Astrocyte of the spinal cord (primary cell): ENCODE measurements at regions not wholly inside any gene's neighbourhood (a gene's known extent, or its start where the extent isn't known, plus 50 kb on each side); places are given as distances from the start of the nearest gene placed in this dataset.

Source experiments
- DNase-seq: peaks from one replicate; pipeline ENCODE4 v3.0.0; 2011; ENCODE audit warnings: low read depth, low spot score
- H3K4me3 ChIP-seq: 2 replicates; pipeline ENCODE4 v1.5.1; 2011; ENCODE audit warnings: low read depth, mild to moderate bottlenecking, low read length, moderate library complexity
- in situ Hi-C: cut with HindIII; loops from 2 replicates; pipeline ENCODE4 v1.10.0; 2017; ENCODE audit warnings: low sequenced_read_pairs
- TF ChIP-seq, protein P1 (sequence below): IDR thresholded peaks from 2 replicates; pipeline ENCODE4 v1.5.1; 2012; ENCODE audit warnings: low read depth, mild to moderate bottlenecking, low read length, inconsistent platforms

DNA sequence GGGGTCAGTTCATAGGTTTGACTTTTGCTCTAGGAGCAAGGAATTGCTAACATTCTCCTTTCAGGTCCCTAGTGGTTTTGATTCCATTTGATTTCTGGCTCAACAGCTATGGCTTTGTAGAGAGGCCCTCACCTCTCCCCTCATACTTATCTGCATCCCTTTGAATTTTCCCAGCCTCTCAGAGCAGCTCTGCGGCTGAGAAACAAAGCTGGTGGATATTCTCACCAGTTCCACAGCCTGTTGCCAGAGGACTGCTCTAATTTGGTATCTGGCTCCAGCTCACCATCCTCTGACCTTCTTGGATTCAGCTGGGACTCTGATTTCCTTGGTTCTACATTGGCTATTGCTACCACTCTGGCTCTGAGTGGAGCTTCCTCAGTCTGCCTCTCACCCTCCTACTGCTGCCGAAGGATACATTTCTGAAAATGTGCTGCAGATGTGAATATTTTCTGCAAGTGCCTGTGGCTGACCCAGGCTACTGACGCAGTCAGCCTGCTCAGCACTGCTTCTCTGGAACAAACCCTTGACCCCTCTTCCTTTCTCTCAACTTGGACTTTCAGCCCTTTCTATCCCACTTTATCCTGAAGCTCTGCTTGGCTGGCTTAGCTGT lies 110.9 kb upstream of the ENPEP start:
- DNase-seq = peak; percentile 74
- no peak overlapping the region for H3K4me3 ChIP-seq
- in situ Hi-C loops = no loop called here
- TF ChIP-seq, protein P1, sequence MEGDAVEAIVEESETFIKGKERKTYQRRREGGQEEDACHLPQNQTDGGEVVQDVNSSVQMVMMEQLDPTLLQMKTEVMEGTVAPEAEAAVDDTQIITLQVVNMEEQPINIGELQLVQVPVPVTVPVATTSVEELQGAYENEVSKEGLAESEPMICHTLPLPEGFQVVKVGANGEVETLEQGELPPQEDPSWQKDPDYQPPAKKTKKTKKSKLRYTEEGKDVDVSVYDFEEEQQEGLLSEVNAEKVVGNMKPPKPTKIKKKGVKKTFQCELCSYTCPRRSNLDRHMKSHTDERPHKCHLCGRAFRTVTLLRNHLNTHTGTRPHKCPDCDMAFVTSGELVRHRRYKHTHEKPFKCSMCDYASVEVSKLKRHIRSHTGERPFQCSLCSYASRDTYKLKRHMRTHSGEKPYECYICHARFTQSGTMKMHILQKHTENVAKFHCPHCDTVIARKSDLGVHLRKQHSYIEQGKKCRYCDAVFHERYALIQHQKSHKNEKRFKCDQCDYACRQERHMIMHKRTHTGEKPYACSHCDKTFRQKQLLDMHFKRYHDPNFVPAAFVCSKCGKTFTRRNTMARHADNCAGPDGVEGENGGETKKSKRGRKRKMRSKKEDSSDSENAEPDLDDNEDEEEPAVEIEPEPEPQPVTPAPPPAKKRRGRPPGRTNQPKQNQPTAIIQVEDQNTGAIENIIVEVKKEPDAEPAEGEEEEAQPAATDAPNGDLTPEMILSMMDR = no peak

DNA sequence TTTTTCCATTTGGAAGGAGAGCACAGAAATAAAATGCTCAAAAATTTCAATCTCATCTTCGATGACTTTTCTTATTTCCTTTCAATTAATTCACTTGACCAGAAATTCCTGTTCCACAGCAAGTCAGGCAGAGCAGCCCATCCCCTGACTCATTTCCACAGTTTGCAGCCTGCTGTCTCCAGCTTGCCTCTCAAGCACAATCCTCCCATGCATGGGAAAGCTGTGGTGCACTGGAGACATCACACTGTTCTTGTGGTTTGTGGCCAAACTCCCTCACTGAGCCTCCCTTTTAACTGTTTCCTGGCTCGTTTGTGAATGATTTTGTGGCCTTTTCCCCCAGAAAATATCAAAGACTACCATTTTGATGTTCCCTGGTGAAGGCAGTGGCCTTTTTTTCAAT lies 114.0 kb upstream of the ENPEP start:
- H3K4me3 ChIP-seq = no peak overlapping the region
- TF ChIP-seq, protein P1 = no peak
- in situ Hi-C loops = no loop called here
- peak; percentile 95 for DNase-seq

DNA sequence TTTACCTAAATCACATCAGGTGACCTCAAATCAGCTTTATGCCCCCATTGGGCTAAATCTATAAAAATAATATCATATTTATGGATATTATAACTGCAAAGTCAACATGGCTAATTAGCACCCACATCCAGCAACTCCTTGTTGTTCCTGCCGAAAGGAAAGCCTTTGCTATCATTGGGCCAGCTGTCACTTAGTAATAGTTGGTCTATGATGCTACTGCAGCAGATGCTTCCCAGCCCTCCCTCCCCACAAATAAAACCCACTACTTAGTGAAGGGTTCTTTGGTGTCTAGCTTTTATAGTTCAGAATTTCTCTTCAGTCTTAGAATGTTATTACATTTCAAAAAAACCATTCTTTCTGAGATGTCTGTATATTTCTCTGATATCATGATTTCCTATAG lies 116.9 kb upstream of the ENPEP start:
- in situ Hi-C loops = no loop called here
- TF ChIP-seq, protein P1 = no peak
- H3K4me3 ChIP-seq = no peak overlapping the region
- no peak for DNase-seq

DNA sequence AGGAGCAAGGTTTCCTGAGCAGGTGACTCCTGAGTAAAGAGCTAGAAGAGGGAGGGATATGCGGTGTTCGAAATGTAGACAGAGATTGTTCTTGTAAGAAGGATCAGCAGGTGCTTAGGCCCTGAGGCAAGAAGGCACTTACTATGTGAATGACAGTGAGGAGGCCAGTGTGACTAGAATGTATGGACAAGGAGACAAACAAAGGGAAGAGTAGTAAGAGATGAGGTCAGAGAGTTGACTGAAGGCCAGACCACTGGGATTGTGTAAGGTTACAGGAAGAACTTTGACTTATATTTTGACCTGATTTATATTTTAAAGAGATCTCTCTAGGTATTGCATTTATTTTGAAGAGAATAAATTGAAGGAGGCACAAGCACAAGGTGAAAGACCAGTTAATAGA lies 118.4 kb upstream of the ENPEP start:
- TF ChIP-seq, protein P1 = no peak
- H3K4me3 ChIP-seq = no peak overlapping the region
- no peak for DNase-seq
- in situ Hi-C loops = no loop called here

DNA sequence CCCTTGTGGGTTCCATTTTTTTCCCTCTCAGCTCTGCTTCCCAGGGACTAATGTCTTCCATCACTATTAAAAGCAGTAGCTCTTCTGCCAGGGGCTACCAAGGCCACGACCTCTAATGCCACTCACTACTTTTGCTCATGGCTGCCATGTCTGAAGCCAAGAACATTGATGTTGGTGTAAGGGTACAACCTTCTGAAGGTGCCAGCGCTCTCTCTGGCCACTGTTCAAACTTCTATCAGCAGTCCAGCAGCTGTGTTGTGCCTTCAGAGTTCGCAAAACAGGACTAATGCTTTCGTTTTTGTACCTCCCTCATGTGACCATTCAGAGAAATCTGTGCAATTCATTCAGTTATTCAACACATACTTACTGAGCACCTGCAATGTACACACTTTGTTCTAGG lies 121.5 kb upstream of the ENPEP start:
- no peak overlapping the region for H3K4me3 ChIP-seq
- TF ChIP-seq, protein P1 = no peak
- in situ Hi-C loops = no loop called here
- no peak for DNase-seq

DNA sequence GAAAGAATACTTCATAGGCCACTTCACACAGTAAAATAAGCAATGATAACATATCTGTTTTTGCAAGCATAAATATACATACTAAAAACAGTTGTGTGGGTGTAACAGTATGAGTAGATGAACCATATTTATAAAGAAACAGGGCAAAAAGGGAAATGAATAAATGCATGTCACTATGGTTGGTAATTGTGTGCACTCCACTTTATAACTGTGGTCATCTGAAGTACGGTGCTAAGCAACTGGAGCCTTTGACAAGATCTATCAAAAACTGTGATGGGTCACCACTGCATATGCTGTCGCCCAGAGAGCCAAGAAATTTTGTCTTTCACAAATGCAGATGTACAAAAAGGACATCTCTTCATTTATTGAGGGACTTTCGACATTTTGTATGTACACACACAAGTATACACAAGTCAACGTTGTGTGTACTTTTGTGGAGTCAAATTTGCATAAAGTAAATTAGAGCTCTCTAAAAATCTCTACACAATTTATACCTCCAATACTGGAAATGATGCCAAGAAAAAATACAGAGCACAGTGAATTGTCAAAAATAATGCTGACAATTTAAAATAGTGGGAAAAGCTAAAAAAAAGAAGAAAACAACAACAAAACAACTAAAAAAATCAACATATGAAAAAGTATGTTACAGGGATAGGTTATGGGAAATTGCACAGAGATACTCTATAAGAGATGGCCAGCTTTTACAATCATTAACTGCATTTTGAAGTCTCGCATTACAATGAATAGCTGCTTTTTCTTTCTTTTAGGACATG lies 123.1 kb upstream of the ENPEP start:
- TF ChIP-seq, protein P1 = no peak
- no peak overlapping the region for H3K4me3 ChIP-seq
- no peak for DNase-seq
- in situ Hi-C loops = no loop called here
